Omental fat pad (tissue), 3 donors: ENCODE measurements at regions not wholly inside any gene's neighbourhood (a gene's known extent, or its start where the extent isn't known, plus 50 kb on each side); places are given as distances from the start of the nearest gene placed in this dataset.
A peak's percentile ranks its signal among the peaks of the same experiment; 100 is the strongest.

Experiments used
- ATAC-seq: fragments of 150-250 bp; one replicate; pipeline ENCODE4 v1.9.1; 2016; ENCODE audit warnings: mild to moderate bottlenecking, moderate library complexity; ENCODE audit not compliant: low FRiP score
- DNase-seq: peaks from one replicate; pipeline ENCODE4 v3.0.0-alpha.2; 2019; ENCODE audit warnings: low spot score
- CTCF ChIP-seq, 3 donors: fragments of 450-650 bp; IDR thresholded peaks; one replicate each; pipeline ENCODE4 v1.5.1; 2016 to 2017; ENCODE audit warnings: antibody characterized with exemption in 3 of 3, mild to moderate bottlenecking in 3 of 3, moderate library complexity in 2 of 3

GRCh38 chr20:4521170-4521968 is 164.9 kb upstream of the PRNP start:
- no peak for TF ChIP-seq CTCF (IDR thresholded peaks at IDR 0.05)
- DNase-seq (no peak), ATAC-seq (no peak)

GRCh38 chr20:4519534-4519933 is 166.7 kb upstream of the PRNP start:
- ATAC-seq: no peak
- TF ChIP-seq CTCF (IDR thresholded peaks at IDR 0.05): no peak
- DNase-seq: no peak

- ATAC-seq (no peak), DNase-seq (no peak)
- TF ChIP-seq CTCF (IDR thresholded peaks at IDR 0.05): no peak
Measured at GRCh38 chr20:4516876-4517275, 169.4 kb upstream of the PRNP start.

- TF ChIP-seq CTCF (IDR thresholded peaks at IDR 0.05): no peak
- DNase-seq (no peak), ATAC-seq (peak; percentile 22)
Measured at GRCh38 chr20:4513720-4514119, 172.5 kb upstream of the PRNP start.

- ATAC-seq (peak; percentile 88), DNase-seq (no peak)
- TF ChIP-seq CTCF (IDR thresholded peaks at IDR 0.05): no peak
Measured at GRCh38 chr20:4512891-4513550, 173.2 kb upstream of the PRNP start.

GRCh38 chr20:4511776-4512175 is 174.5 kb upstream of the PRNP start:
- DNase-seq: no peak
- no peak for TF ChIP-seq CTCF (IDR thresholded peaks at IDR 0.05)
- ATAC-seq: no peak
